ENCODE measurements at regions not wholly inside any gene's neighbourhood (a gene's known extent, or its start where the extent isn't known, plus 50 kb on each side); places are given as distances from the start of the nearest gene placed in this dataset.
"Not testable (repeated sequence)": the region's sequence is repeated elsewhere in the genome, so short reads cannot be mapped to it uniquely, and the experiment has no call there.

- H3K4me3 ChIP-seq (ENCODE audit: low read depth in 1 of 5, low read length in 5 of 5); H3K4me1 ChIP-seq (ENCODE audit: control insufficient read depth in 5 of 5, insufficient read depth in 5 of 5, low read length in 5 of 5); H3K36me3 ChIP-seq (ENCODE audit: control insufficient read depth in 5 of 5, insufficient read depth in 5 of 5, low read length in 5 of 5); H3K9ac ChIP-seq (ENCODE audit: low read length in 5 of 5); H3K27ac ChIP-seq (ENCODE audit: low read depth, low read length); H3K27me3 ChIP-seq (ENCODE audit: control insufficient read depth in 5 of 5, insufficient read depth in 4 of 5, low read length in 5 of 5): not testable (repeated sequence)
- peaks cover 3 to 56% (median 21%) of the 10 kb centered on the region in 5 donors for H3K9me3 ChIP-seq (ENCODE audit: control insufficient read depth in 5 of 5, low read length in 5 of 5)
Observed at GRCh38 chr22:11306933-11307518, 4221.0 kb upstream of the OR11H1 start.

GRCh38 chr22:11307998-11308397 is 4220.0 kb upstream of the OR11H1 start:
- H3K9me3 ChIP-seq (ENCODE audit: control insufficient read depth in 5 of 5, low read length in 5 of 5), result peaks cover 3 to 49% (median 21%) of the 10 kb centered on the region in 5 donors

GRCh38 chr22:11309777-11310176 is 4218.2 kb upstream of the OR11H1 start:
- not testable (repeated sequence) for H3K36me3 ChIP-seq (ENCODE audit: control insufficient read depth in 5 of 5, insufficient read depth in 5 of 5, low read length in 5 of 5); H3K27ac ChIP-seq (ENCODE audit: low read depth, low read length); H3K4me1 ChIP-seq (ENCODE audit: control insufficient read depth in 5 of 5, insufficient read depth in 5 of 5, low read length in 5 of 5); H3K27me3 ChIP-seq (ENCODE audit: control insufficient read depth in 5 of 5, insufficient read depth in 4 of 5, low read length in 5 of 5); H3K9ac ChIP-seq (ENCODE audit: low read length in 5 of 5)
- peak overlapping the region in 1 of 5 donors; percentile 15 for H3K4me3 ChIP-seq (ENCODE audit: low read depth in 1 of 5, low read length in 5 of 5)
- peaks cover 3 to 44% (median 21%) of the 10 kb centered on the region in 5 donors for H3K9me3 ChIP-seq (ENCODE audit: control insufficient read depth in 5 of 5, low read length in 5 of 5)

More at GRCh38 chr22:11307998-11308397, 4220.0 kb upstream of the OR11H1 start:
- Histone ChIP-seq H3K36me3 (ENCODE audit: control insufficient read depth in 5 of 5, insufficient read depth in 5 of 5, low read length in 5 of 5) (no peaks in the 10 kb centered on the region), H3K4me1 (ENCODE audit: control insufficient read depth in 5 of 5, insufficient read depth in 5 of 5, low read length in 5 of 5) (no peaks in the 10 kb centered on the region), H3K4me3 (ENCODE audit: low read depth in 1 of 5, low read length in 5 of 5) (no peak overlapping the region), H3K9ac (ENCODE audit: low read length in 5 of 5) (no peak overlapping the region), H3K27ac (ENCODE audit: low read depth, low read length) (no peak overlapping the region), H3K27me3 (ENCODE audit: control insufficient read depth in 5 of 5, insufficient read depth in 4 of 5, low read length in 5 of 5) (no peaks in the 10 kb centered on the region)

GRCh38 chr22:11310647-11311046 is 4217.3 kb upstream of the OR11H1 start:
- H3K4me3 ChIP-seq (ENCODE audit: low read depth in 1 of 5, low read length in 5 of 5); H3K9ac ChIP-seq (ENCODE audit: low read length in 5 of 5); H3K36me3 ChIP-seq (ENCODE audit: control insufficient read depth in 5 of 5, insufficient read depth in 5 of 5, low read length in 5 of 5); H3K27ac ChIP-seq (ENCODE audit: low read depth, low read length); H3K27me3 ChIP-seq (ENCODE audit: control insufficient read depth in 5 of 5, insufficient read depth in 4 of 5, low read length in 5 of 5); H3K4me1 ChIP-seq (ENCODE audit: control insufficient read depth in 5 of 5, insufficient read depth in 5 of 5, low read length in 5 of 5): not testable (repeated sequence)
- H3K9me3 ChIP-seq (ENCODE audit: control insufficient read depth in 5 of 5, low read length in 5 of 5), result peaks cover 3 to 39% (median 19%) of the 10 kb centered on the region in 5 donors

- H3K4me1 ChIP-seq (ENCODE audit: control insufficient read depth in 5 of 5, insufficient read depth in 5 of 5, low read length in 5 of 5); H3K27ac ChIP-seq (ENCODE audit: low read depth, low read length); H3K4me3 ChIP-seq (ENCODE audit: low read depth in 1 of 5, low read length in 5 of 5); H3K9ac ChIP-seq (ENCODE audit: low read length in 5 of 5); H3K27me3 ChIP-seq (ENCODE audit: control insufficient read depth in 5 of 5, insufficient read depth in 4 of 5, low read length in 5 of 5); H3K36me3 ChIP-seq (ENCODE audit: control insufficient read depth in 5 of 5, insufficient read depth in 5 of 5, low read length in 5 of 5): not testable (repeated sequence)
- peaks cover 0 to 30% (median 15%) of the 10 kb centered on the region in 5 donors for H3K9me3 ChIP-seq (ENCODE audit: control insufficient read depth in 5 of 5, low read length in 5 of 5)
Observed at GRCh38 chr22:11312640-11313039, 4215.4 kb upstream of the OR11H1 start.

GRCh38 chr22:11313040-11313759 is 4214.8 kb upstream of the OR11H1 start:
- H3K4me3 ChIP-seq (ENCODE audit: low read depth in 1 of 5, low read length in 5 of 5); H3K4me1 ChIP-seq (ENCODE audit: control insufficient read depth in 5 of 5, insufficient read depth in 5 of 5, low read length in 5 of 5); H3K27ac ChIP-seq (ENCODE audit: low read depth, low read length); H3K9ac ChIP-seq (ENCODE audit: low read length in 5 of 5); H3K27me3 ChIP-seq (ENCODE audit: control insufficient read depth in 5 of 5, insufficient read depth in 4 of 5, low read length in 5 of 5); H3K36me3 ChIP-seq (ENCODE audit: control insufficient read depth in 5 of 5, insufficient read depth in 5 of 5, low read length in 5 of 5): not testable (repeated sequence)
- peaks cover 0 to 24% (median 11%) of the 10 kb centered on the region in 5 donors for H3K9me3 ChIP-seq (ENCODE audit: control insufficient read depth in 5 of 5, low read length in 5 of 5)

- not testable (repeated sequence) for H3K9me3 ChIP-seq (ENCODE audit: control insufficient read depth in 5 of 5, low read length in 5 of 5); H3K4me3 ChIP-seq (ENCODE audit: low read depth in 1 of 5, low read length in 5 of 5); H3K27ac ChIP-seq (ENCODE audit: low read depth, low read length); H3K9ac ChIP-seq (ENCODE audit: low read length in 5 of 5); H3K27me3 ChIP-seq (ENCODE audit: control insufficient read depth in 5 of 5, insufficient read depth in 4 of 5, low read length in 5 of 5); H3K4me1 ChIP-seq (ENCODE audit: control insufficient read depth in 5 of 5, insufficient read depth in 5 of 5, low read length in 5 of 5); H3K36me3 ChIP-seq (ENCODE audit: control insufficient read depth in 5 of 5, insufficient read depth in 5 of 5, low read length in 5 of 5)
Observed at GRCh38 chr22:11318633-11319032, 4209.4 kb upstream of the OR11H1 start.

GRCh38 chr22:11324439-11325037 is 4203.5 kb upstream of the OR11H1 start:
- H3K36me3 ChIP-seq (ENCODE audit: control insufficient read depth in 5 of 5, insufficient read depth in 5 of 5, low read length in 5 of 5); H3K4me1 ChIP-seq (ENCODE audit: control insufficient read depth in 5 of 5, insufficient read depth in 5 of 5, low read length in 5 of 5); H3K9ac ChIP-seq (ENCODE audit: low read length in 5 of 5); H3K27me3 ChIP-seq (ENCODE audit: control insufficient read depth in 5 of 5, insufficient read depth in 4 of 5, low read length in 5 of 5); H3K9me3 ChIP-seq (ENCODE audit: control insufficient read depth in 5 of 5, low read length in 5 of 5); H3K27ac ChIP-seq (ENCODE audit: low read depth, low read length); H3K4me3 ChIP-seq (ENCODE audit: low read depth in 1 of 5, low read length in 5 of 5): not testable (repeated sequence)

- Histone ChIP-seq H3K36me3 (ENCODE audit: control insufficient read depth in 5 of 5, insufficient read depth in 5 of 5, low read length in 5 of 5) (no peaks in the 10 kb centered on the region), H3K27me3 (ENCODE audit: control insufficient read depth in 5 of 5, insufficient read depth in 4 of 5, low read length in 5 of 5) (no peaks in the 10 kb centered on the region), H3K9me3 (ENCODE audit: control insufficient read depth in 5 of 5, low read length in 5 of 5) (peaks cover 0 to 5% (median 3%) of the 10 kb centered on the region in 5 donors), H3K9ac (ENCODE audit: low read length in 5 of 5) (no peak overlapping the region), H3K4me1 (ENCODE audit: control insufficient read depth in 5 of 5, insufficient read depth in 5 of 5, low read length in 5 of 5) (no peaks in the 10 kb centered on the region), H3K4me3 (ENCODE audit: low read depth in 1 of 5, low read length in 5 of 5) (no peak overlapping the region), H3K27ac (ENCODE audit: low read depth, low read length) (no peak overlapping the region)
Observed at GRCh38 chr22:11325767-11326166, 4202.2 kb upstream of the OR11H1 start.

- not testable (repeated sequence) for H3K27me3 ChIP-seq (ENCODE audit: control insufficient read depth in 5 of 5, insufficient read depth in 4 of 5, low read length in 5 of 5); H3K4me1 ChIP-seq (ENCODE audit: control insufficient read depth in 5 of 5, insufficient read depth in 5 of 5, low read length in 5 of 5); H3K9ac ChIP-seq (ENCODE audit: low read length in 5 of 5); H3K27ac ChIP-seq (ENCODE audit: low read depth, low read length); H3K4me3 ChIP-seq (ENCODE audit: low read depth in 1 of 5, low read length in 5 of 5); H3K36me3 ChIP-seq (ENCODE audit: control insufficient read depth in 5 of 5, insufficient read depth in 5 of 5, low read length in 5 of 5)
- H3K9me3 ChIP-seq (ENCODE audit: control insufficient read depth in 5 of 5, low read length in 5 of 5), result peaks cover 0 to 19% (median 0%) of the 10 kb centered on the region in 5 donors
Observed at GRCh38 chr22:11341387-11342068, 4186.5 kb upstream of the OR11H1 start.
